MM.1S (cell line): ENCODE measurements at regions not wholly inside any gene's neighbourhood (a gene's known extent, or its start where the extent isn't known, plus 50 kb on each side); places are given as distances from the start of the nearest gene placed in this dataset.

Experiments
- CTCF ChIP-seq: fragments of 300-600 bp; sonication (generic); IDR thresholded peaks from 2 replicates; pipeline ENCODE4 v1.5.1; 2016; ENCODE audit warnings: antibody characterized with exemption, low read length, mixed read lengths
- EZH2 ChIP-seq: fragments of 300-600 bp; sonication (generic); optimal IDR thresholded peaks from 2 replicates; pipeline ENCODE3; 2017; ENCODE audit warnings: low read depth, mild to moderate bottlenecking, antibody characterized with exemption, low read length, mixed read lengths

- TF ChIP-seq CTCF = no peak
- no peak for TF ChIP-seq EZH2
Measured at GRCh38 chr13:40376296-40376849, 290.1 kb downstream of the FOXO1 start.
